NB4 (cell line): ENCODE measurements at regions not wholly inside any gene's neighbourhood (a gene's known extent, or its start where the extent isn't known, plus 50 kb on each side); places are given as distances from the start of the nearest gene placed in this dataset.

Experiments used
- POLR2A ChIP-seq: IDR thresholded peaks from 2 replicates; pipeline ENCODE4 v1.6.1; 2011; ENCODE audit warnings: mild to moderate bottlenecking; ENCODE audit not compliant: insufficient read length; ENCODE audit errors: extremely low read depth
- TF ChIP-seq, protein P1 (sequence below): IDR thresholded peaks from one replicate; pipeline ENCODE4 v1.5.1; 2012; ENCODE audit warnings: low read depth, low read length

DNA sequence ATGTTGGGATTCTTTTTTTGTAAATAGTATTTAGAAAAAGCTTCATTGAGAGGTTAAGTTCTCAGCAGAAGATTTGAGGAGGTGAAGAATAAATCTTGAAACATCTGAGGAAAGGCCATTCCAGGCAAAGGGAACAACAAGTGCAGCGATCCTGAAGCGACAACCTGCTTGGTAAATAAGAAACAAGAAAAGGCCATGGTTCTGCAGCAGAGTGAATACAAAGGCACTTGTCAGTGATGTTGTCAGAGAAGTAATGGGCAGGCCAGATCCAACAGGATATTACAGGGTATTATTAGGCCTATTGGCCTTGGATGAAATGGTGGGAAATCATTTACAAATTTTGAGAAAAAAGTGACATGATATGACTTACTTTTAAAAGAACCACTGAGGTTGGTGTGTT lies 960.0 kb downstream of the PLA2G4A start:
- TF ChIP-seq, protein P1, sequence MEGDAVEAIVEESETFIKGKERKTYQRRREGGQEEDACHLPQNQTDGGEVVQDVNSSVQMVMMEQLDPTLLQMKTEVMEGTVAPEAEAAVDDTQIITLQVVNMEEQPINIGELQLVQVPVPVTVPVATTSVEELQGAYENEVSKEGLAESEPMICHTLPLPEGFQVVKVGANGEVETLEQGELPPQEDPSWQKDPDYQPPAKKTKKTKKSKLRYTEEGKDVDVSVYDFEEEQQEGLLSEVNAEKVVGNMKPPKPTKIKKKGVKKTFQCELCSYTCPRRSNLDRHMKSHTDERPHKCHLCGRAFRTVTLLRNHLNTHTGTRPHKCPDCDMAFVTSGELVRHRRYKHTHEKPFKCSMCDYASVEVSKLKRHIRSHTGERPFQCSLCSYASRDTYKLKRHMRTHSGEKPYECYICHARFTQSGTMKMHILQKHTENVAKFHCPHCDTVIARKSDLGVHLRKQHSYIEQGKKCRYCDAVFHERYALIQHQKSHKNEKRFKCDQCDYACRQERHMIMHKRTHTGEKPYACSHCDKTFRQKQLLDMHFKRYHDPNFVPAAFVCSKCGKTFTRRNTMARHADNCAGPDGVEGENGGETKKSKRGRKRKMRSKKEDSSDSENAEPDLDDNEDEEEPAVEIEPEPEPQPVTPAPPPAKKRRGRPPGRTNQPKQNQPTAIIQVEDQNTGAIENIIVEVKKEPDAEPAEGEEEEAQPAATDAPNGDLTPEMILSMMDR, result no peak
- no peak for TF ChIP-seq POLR2A
